ENCODE measurements at regions not wholly inside any gene's neighbourhood (a gene's known extent, or its start where the extent isn't known, plus 50 kb on each side); places are given as distances from the start of the nearest gene placed in this dataset.
"Not testable (repeated sequence)": the region's sequence is repeated elsewhere in the genome, so short reads cannot be mapped to it uniquely, and the experiment has no call there.

- DNase-seq (ENCODE audit: insufficient read length, low spot score) (no peak), FAIRE-seq (no peak)
These were observed 60.2 kb downstream of the TFAP2C start for GRCh38 chr20:56689318-56689717.

GRCh38 chr20:56689852-56690485 lies 60.9 kb downstream of the TFAP2C start:
- FAIRE-seq (no peak), DNase-seq (ENCODE audit: insufficient read length, low spot score) (no peak)

GRCh38 chr20:56690531-56691175 lies 61.5 kb downstream of the TFAP2C start:
- no peak for FAIRE-seq
- DNase-seq (ENCODE audit: insufficient read length, low spot score), result no peak

GRCh38 chr20:56691325-56691998 lies 62.4 kb downstream of the TFAP2C start:
- FAIRE-seq, result no peak
- no peak for DNase-seq (ENCODE audit: insufficient read length, low spot score)

GRCh38 chr20:56693217-56693616 lies 64.1 kb downstream of the TFAP2C start:
- no peak for FAIRE-seq
- no peak for DNase-seq (ENCODE audit: insufficient read length, low spot score)

- FAIRE-seq, result no peak
These were observed 68.4 kb downstream of the TFAP2C start for GRCh38 chr20:56697476-56697875.

GRCh38 chr20:56698297-56698696 lies 69.2 kb downstream of the TFAP2C start:
- FAIRE-seq (no peak), DNase-seq (ENCODE audit: insufficient read length, low spot score) (no peak)

More at GRCh38 chr20:56697476-56697875, 68.4 kb downstream of the TFAP2C start:
- no peak for DNase-seq (ENCODE audit: insufficient read length, low spot score)

- no peak for DNase-seq (ENCODE audit: insufficient read length, low spot score)
- FAIRE-seq, result no peak
These were observed 69.6 kb downstream of the TFAP2C start for GRCh38 chr20:56698749-56699148.

GRCh38 chr20:56702931-56703840 lies 74.1 kb downstream of the TFAP2C start:
- FAIRE-seq (no peak), DNase-seq (ENCODE audit: insufficient read length, low spot score) (no peak)

GRCh38 chr20:56706867-56707360 lies 77.8 kb downstream of the TFAP2C start:
- no peak for FAIRE-seq
- no peak for DNase-seq (ENCODE audit: insufficient read length, low spot score)

- FAIRE-seq (no peak), DNase-seq (ENCODE audit: insufficient read length, low spot score) (no peak)
These were observed 79.9 kb downstream of the TFAP2C start for GRCh38 chr20:56708991-56709390.

- FAIRE-seq (no peak), DNase-seq (ENCODE audit: insufficient read length, low spot score) (no peak)
These were observed 81.0 kb downstream of the TFAP2C start for GRCh38 chr20:56710125-56710524.

- not testable (repeated sequence) for FAIRE-seq
These were observed 81.5 kb downstream of the TFAP2C start for GRCh38 chr20:56710577-56710976.

GRCh38 chr20:56711018-56711417 lies 81.9 kb downstream of the TFAP2C start:
- DNase-seq (ENCODE audit: insufficient read length, low spot score) (no peak), FAIRE-seq (no peak)

More at GRCh38 chr20:56710577-56710976, 81.5 kb downstream of the TFAP2C start:
- DNase-seq (ENCODE audit: insufficient read length, low spot score), result not testable (repeated sequence)

- no peak for FAIRE-seq
- DNase-seq (ENCODE audit: insufficient read length, low spot score), result no peak
These were observed 86.2 kb downstream of the TFAP2C start for GRCh38 chr20:56715309-56715708.

- DNase-seq (ENCODE audit: insufficient read length, low spot score), result no peak
- no peak for FAIRE-seq
These were observed 86.9 kb downstream of the TFAP2C start for GRCh38 chr20:56715902-56716519.

GRCh38 chr20:56716806-56717205 lies 87.7 kb downstream of the TFAP2C start:
- no peak for DNase-seq (ENCODE audit: insufficient read length, low spot score)
- FAIRE-seq, result no peak

GRCh38 chr20:56718816-56719215 lies 89.7 kb downstream of the TFAP2C start:
- FAIRE-seq (no peak), DNase-seq (ENCODE audit: insufficient read length, low spot score) (no peak)

GRCh38 chr20:56720620-56721213 lies 91.6 kb downstream of the TFAP2C start:
- DNase-seq (ENCODE audit: insufficient read length, low spot score) (no peak), FAIRE-seq (no peak)

- FAIRE-seq (no peak), DNase-seq (ENCODE audit: insufficient read length, low spot score) (peak; percentile 20)
These were observed 92.9 kb downstream of the TFAP2C start for GRCh38 chr20:56722042-56722441.
